Immature natural killer cell (primary cell): ENCODE measurements at regions not wholly inside any gene's neighbourhood (a gene's known extent, or its start where the extent isn't known, plus 50 kb on each side); places are given as distances from the start of the nearest gene placed in this dataset.

ENCODE experiments used
- DNase-seq, 3 donors: peaks; one replicate each; pipeline ENCODE4 v3.0.0; 2022; ENCODE audit warnings: mixed read lengths in 1 of 3
- H3K27ac Mint-ChIP-seq, 6 donors: one replicate each; pipeline ENCODE4 v1.8.0; 2020; ENCODE audit warnings: mixed read lengths in 6 of 6, mild to moderate bottlenecking in 5 of 6, inconsistent platforms in 4 of 6, moderate library complexity in 3 of 6
- H3K27me3 Mint-ChIP-seq, 3 donors: one replicate each; pipeline ENCODE4 v1.8.0; 2020 to 2021; ENCODE audit warnings: low read depth in 3 of 3, mild to moderate bottlenecking in 3 of 3, mixed read lengths in 3 of 3, moderate library complexity in 3 of 3, inconsistent platforms in 1 of 3
- H3K36me3 Mint-ChIP-seq, 3 donors: one replicate each; pipeline ENCODE4 v1.8.0; 2020; ENCODE audit warnings: mixed read lengths in 3 of 3, inconsistent platforms in 2 of 3, mild to moderate bottlenecking in 2 of 3
- H3K4me1 Mint-ChIP-seq, 2 donors: one replicate each; pipeline ENCODE4 v1.8.0; 2020; ENCODE audit warnings: inconsistent platforms in 2 of 2, mild to moderate bottlenecking in 2 of 2, mixed read lengths in 2 of 2, moderate library complexity in 1 of 2
- H3K4me3 Mint-ChIP-seq, 5 donors: one replicate each; pipeline ENCODE4 v1.8.0; 2020; ENCODE audit warnings: mild to moderate bottlenecking in 5 of 5, mixed read lengths in 5 of 5, inconsistent platforms in 3 of 5, moderate library complexity in 3 of 5
- H3K9me3 Mint-ChIP-seq, 6 donors: one replicate each; pipeline ENCODE4 v1.8.0; 2020; ENCODE audit warnings: mild to moderate bottlenecking in 6 of 6, mixed read lengths in 6 of 6, inconsistent platforms in 4 of 6, moderate library complexity in 3 of 6

- Mint-ChIP-seq H3K9me3 (peaks cover 0 to 4% (median 0%) of the 10 kb centered on the region in 6 donors), H3K27me3 (peaks cover 0 to 2% (median 2%) of the 10 kb centered on the region in 3 donors), H3K4me1 (no peaks in the 10 kb centered on the region), H3K36me3 (peaks cover 0 to 6% (median 3%) of the 10 kb centered on the region in 3 donors), H3K27ac (no peak overlapping the region), H3K4me3 (no peak overlapping the region)
- no peak for DNase-seq
Observed at GRCh38 chr1:98260839-98261238, 340.0 kb upstream of the DPYD start.

GRCh38 chr1:98260412-98260811, 339.6 kb upstream of the DPYD start:
- Mint-ChIP-seq H3K36me3 (peaks cover 0 to 6% (median 3%) of the 10 kb centered on the region in 3 donors), H3K27ac (no peak overlapping the region), H3K4me1 (no peaks in the 10 kb centered on the region), H3K4me3 (no peak overlapping the region), H3K27me3 (peaks cover 0 to 2% (median 2%) of the 10 kb centered on the region in 3 donors), H3K9me3 (peaks cover 0 to 4% (median 0%) of the 10 kb centered on the region in 6 donors)
- DNase-seq, result no peak

- Mint-ChIP-seq H3K27me3 (peaks cover 0 to 2% (median 0%) of the 10 kb centered on the region in 3 donors), H3K9me3 (peaks cover 0 to 4% (median 0%) of the 10 kb centered on the region in 6 donors), H3K27ac (no peak overlapping the region), H3K4me1 (no peaks in the 10 kb centered on the region), H3K36me3 (peaks cover 0 to 9% (median 3%) of the 10 kb centered on the region in 3 donors), H3K4me3 (no peak overlapping the region)
- DNase-seq, result no peak
Observed at GRCh38 chr1:98256700-98257099, 335.9 kb upstream of the DPYD start.

- Mint-ChIP-seq H3K4me3 (no peak overlapping the region), H3K9me3 (peaks cover 0 to 7% (median 3%) of the 10 kb centered on the region in 6 donors), H3K27me3 (peaks cover 0 to under 1% (median 0%) of the 10 kb centered on the region in 3 donors), H3K4me1 (no peaks in the 10 kb centered on the region), H3K36me3 (peaks cover 0 to 13% (median 3%) of the 10 kb centered on the region in 3 donors), H3K27ac (no peak overlapping the region)
- no peak for DNase-seq
Observed at GRCh38 chr1:98253145-98253544, 332.3 kb upstream of the DPYD start.

GRCh38 chr1:98251497-98251896, 330.7 kb upstream of the DPYD start:
- no peak overlapping the region for H3K27ac Mint-ChIP-seq
- no peaks in the 10 kb centered on the region for H3K27me3 Mint-ChIP-seq
- peaks cover 0 to 7% (median 2%) of the 10 kb centered on the region in 6 donors for H3K9me3 Mint-ChIP-seq
- DNase-seq, result no peak
- H3K4me3 Mint-ChIP-seq, result no peak overlapping the region
- H3K4me1 Mint-ChIP-seq, result no peaks in the 10 kb centered on the region
- peaks cover 0 to 8% (median 1%) of the 10 kb centered on the region in 3 donors for H3K36me3 Mint-ChIP-seq

- Mint-ChIP-seq H3K4me1 (peaks cover 20 to 43% of the 10 kb centered on the region in 2 donors), H3K9me3 (peaks cover 23 to 44% (median 37%) of the 10 kb centered on the region in 6 donors)
- peak in 2 of 3 donors; percentile 1 to 25 for DNase-seq
Observed at GRCh38 chr1:98232678-98233077, 311.8 kb upstream of the DPYD start.

GRCh38 chr1:98222706-98223105, 301.9 kb upstream of the DPYD start:
- Mint-ChIP-seq H3K27ac (no peak overlapping the region), H3K4me3 (no peak overlapping the region)

More at GRCh38 chr1:98232678-98233077, 311.8 kb upstream of the DPYD start:
- H3K27me3 Mint-ChIP-seq, result peaks cover 0 to 9% (median 0%) of the 10 kb centered on the region in 3 donors
- H3K36me3 Mint-ChIP-seq, result peaks cover 31 to 42% (median 36%) of the 10 kb centered on the region in 3 donors
- peak overlapping the region in 4 of 6 donors; percentile 22 to 61 (median 44) for H3K27ac Mint-ChIP-seq
- peak overlapping the region; percentile 47 to 81 (median 56) for H3K4me3 Mint-ChIP-seq

GRCh38 chr1:98221923-98222322, 301.1 kb upstream of the DPYD start:
- Mint-ChIP-seq H3K27ac (no peak overlapping the region), H3K27me3 (peaks cover 0 to 9% (median 8%) of the 10 kb centered on the region in 3 donors), H3K4me1 (peaks cover 0 to 2% of the 10 kb centered on the region in 2 donors), H3K36me3 (no peaks in the 10 kb centered on the region), H3K9me3 (no peaks in the 10 kb centered on the region), H3K4me3 (no peak overlapping the region)
- DNase-seq, result no peak

More at GRCh38 chr1:98222706-98223105, 301.9 kb upstream of the DPYD start:
- no peaks in the 10 kb centered on the region for H3K9me3 Mint-ChIP-seq
- no peak for DNase-seq
- H3K4me1 Mint-ChIP-seq, result peaks cover 0 to 10% of the 10 kb centered on the region in 2 donors
- peaks cover 0 to 9% (median 8%) of the 10 kb centered on the region in 3 donors for H3K27me3 Mint-ChIP-seq
- H3K36me3 Mint-ChIP-seq, result no peaks in the 10 kb centered on the region

- Mint-ChIP-seq H3K4me1 (no peaks in the 10 kb centered on the region), H3K4me3 (no peak overlapping the region), H3K36me3 (no peaks in the 10 kb centered on the region), H3K9me3 (peaks cover 0 to 4% (median 0%) of the 10 kb centered on the region in 6 donors), H3K27me3 (peaks cover 2 to 7% (median 3%) of the 10 kb centered on the region in 3 donors), H3K27ac (no peak overlapping the region)
- no peak for DNase-seq
Observed at GRCh38 chr1:98217601-98218000, 296.8 kb upstream of the DPYD start.

- DNase-seq, result no peak
- no peak overlapping the region for H3K4me3 Mint-ChIP-seq
- no peak overlapping the region for H3K27ac Mint-ChIP-seq
- peaks cover 2 to 7% (median 3%) of the 10 kb centered on the region in 3 donors for H3K27me3 Mint-ChIP-seq
- H3K9me3 Mint-ChIP-seq, result peaks cover 0 to 4% (median 0%) of the 10 kb centered on the region in 6 donors
- H3K4me1 Mint-ChIP-seq, result no peaks in the 10 kb centered on the region
- H3K36me3 Mint-ChIP-seq, result no peaks in the 10 kb centered on the region
Observed at GRCh38 chr1:98216304-98216703, 295.5 kb upstream of the DPYD start.

- Mint-ChIP-seq H3K36me3 (peaks cover 0 to 3% (median 0%) of the 10 kb centered on the region in 3 donors), H3K4me3 (no peak overlapping the region), H3K27me3 (peaks cover 2 to 3% (median 3%) of the 10 kb centered on the region in 3 donors), H3K9me3 (peaks cover 0 to 6% (median 0%) of the 10 kb centered on the region in 6 donors), H3K4me1 (no peaks in the 10 kb centered on the region), H3K27ac (no peak overlapping the region)
- no peak for DNase-seq
Observed at GRCh38 chr1:98211271-98211845, 290.5 kb upstream of the DPYD start.

- no peak overlapping the region for H3K4me3 Mint-ChIP-seq
- H3K9me3 Mint-ChIP-seq, result peaks cover 0 to 4% (median 0%) of the 10 kb centered on the region in 6 donors
- H3K4me1 Mint-ChIP-seq, result no peaks in the 10 kb centered on the region
- no peak overlapping the region for H3K27ac Mint-ChIP-seq
- H3K27me3 Mint-ChIP-seq, result peaks cover 2 to 5% (median 4%) of the 10 kb centered on the region in 3 donors
- H3K36me3 Mint-ChIP-seq, result peaks cover 0 to 4% (median 0%) of the 10 kb centered on the region in 3 donors
- DNase-seq, result no peak
Observed at GRCh38 chr1:98210563-98210962, 289.7 kb upstream of the DPYD start.

GRCh38 chr1:98210064-98210463, 289.2 kb upstream of the DPYD start:
- peaks cover 2 to 5% (median 4%) of the 10 kb centered on the region in 3 donors for H3K27me3 Mint-ChIP-seq
- H3K36me3 Mint-ChIP-seq, result peaks cover 0 to 9% (median 0%) of the 10 kb centered on the region in 3 donors
- no peak overlapping the region for H3K4me3 Mint-ChIP-seq

GRCh38 chr1:98205291-98206017, 284.6 kb upstream of the DPYD start:
- Mint-ChIP-seq H3K27ac (no peak overlapping the region), H3K4me1 (no peaks in the 10 kb centered on the region), H3K9me3 (peaks cover 0 to 2% (median 0%) of the 10 kb centered on the region in 6 donors), H3K4me3 (no peak overlapping the region), H3K27me3 (peaks cover 2 to 9% (median 8%) of the 10 kb centered on the region in 3 donors), H3K36me3 (peaks cover 0 to 10% (median 5%) of the 10 kb centered on the region in 3 donors)
- DNase-seq, result no peak

More at GRCh38 chr1:98210064-98210463, 289.2 kb upstream of the DPYD start:
- no peaks in the 10 kb centered on the region for H3K4me1 Mint-ChIP-seq
- H3K9me3 Mint-ChIP-seq, result peaks cover 0 to 2% (median 0%) of the 10 kb centered on the region in 6 donors
- no peak for DNase-seq
- H3K27ac Mint-ChIP-seq, result no peak overlapping the region
